NCI-H2029 (cell line): ENCODE measurements at regions not wholly inside any gene's neighbourhood (a gene's known extent, or its start where the extent isn't known, plus 50 kb on each side); places are given as distances from the start of the nearest gene placed in this dataset.
"Not testable (repeated sequence)": the region's sequence is repeated elsewhere in the genome, so short reads cannot be mapped to it uniquely, and the experiment has no call there.

Experiments
- DNase-seq: peaks from one replicate; lab custom pipeline; 2025; lab: John Stamatoyannopoulos, UW

DNA sequence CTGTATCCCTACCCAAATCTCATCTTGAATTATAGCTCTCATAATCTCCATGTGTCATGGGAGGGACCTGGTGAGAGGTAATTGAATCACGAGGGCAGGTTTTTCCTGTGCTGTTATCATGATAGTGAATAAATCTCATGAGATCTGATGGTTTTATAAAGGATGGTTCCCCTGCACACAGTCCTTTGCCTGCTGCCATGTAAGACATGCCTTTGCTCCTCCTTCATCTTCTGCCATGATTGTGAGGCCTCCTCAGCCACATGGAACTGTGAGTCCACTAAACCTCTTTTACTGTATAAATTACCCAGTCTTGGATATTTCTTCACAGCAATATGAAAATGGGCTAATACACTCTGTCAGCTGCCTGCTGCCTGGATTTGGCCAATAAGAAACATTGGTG is 133.8 kb upstream of the POU3F1 start:
- DNase-seq = not testable (repeated sequence)

DNA sequence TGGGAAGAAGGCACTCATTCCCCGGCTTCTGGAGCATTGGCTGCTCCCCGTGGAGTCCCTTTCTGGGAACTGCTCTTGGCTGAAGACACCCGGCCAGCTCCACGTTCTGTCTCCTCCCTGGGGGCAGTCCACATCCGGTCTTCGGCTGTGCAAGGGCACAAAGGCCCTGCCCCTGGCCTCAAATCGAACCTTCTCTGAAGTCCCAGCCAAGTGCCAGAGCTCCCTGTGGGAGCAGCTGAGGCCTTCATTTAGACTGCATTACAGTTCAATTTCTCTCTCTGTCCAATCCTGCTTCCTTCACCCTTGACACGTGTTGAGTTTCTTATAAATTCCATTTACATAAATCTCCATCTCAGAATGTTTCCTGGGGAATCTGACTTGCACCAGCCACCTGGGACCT is 132.9 kb upstream of the POU3F1 start:
- DNase-seq = no peak

DNA sequence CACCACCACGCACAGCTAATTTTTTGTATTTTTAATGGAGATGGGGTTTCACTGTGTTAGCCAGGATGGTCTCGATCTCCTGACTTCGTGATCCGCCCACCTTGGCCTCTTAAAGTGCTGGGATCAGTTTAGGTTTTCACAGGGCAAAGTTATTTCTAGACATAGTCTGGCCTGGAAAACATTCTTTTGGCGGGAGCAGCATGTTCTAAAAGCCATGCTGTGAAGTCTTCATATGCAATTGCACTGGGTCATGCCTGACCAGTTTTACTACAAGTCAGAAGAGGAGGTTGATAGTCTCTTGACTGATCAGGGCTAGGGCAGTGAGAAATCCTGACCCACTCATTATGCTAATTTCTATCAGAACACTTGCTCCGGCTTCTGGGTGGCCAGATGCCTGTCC is 131.6 kb upstream of the POU3F1 start:
- no peak for DNase-seq

DNA sequence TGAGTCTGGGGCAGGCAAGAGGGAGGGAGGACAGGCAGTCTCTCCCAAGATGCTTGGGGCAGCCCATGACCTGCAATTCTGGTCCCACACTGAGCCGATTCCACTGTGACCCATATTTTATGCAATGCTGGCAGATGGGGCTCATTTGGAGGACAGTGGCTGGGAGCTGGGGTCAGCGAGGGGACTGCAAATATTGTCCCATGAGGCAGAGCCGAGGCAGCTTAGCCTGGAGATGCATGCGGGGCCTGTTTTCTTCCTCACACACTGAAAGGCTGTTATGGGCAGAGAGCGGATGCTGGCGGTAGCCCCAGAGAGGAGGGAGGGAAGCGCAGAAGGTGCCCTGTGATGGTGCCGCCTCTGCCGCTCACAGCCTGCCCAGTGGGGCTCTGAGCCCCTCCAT is 128.5 kb upstream of the POU3F1 start:
- DNase-seq = no peak

DNA sequence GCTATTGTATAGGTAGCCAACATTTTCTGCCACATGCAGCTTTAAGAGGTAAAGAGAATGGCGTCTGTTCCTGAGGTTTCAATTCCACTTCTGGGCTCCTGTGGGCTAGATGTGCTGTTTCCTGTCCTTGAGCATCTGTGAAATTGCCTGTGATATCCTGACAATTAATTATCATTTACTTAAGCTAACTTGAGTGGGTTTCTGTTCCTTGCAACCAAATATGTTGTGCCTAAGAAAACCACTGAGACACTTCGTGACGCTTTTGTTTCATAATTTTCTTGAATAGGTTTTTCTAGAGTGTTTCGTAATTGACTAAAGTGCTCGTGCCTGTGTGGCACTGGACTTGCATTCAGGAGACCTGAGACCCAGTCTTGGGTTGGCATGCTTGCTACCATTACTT is 127.3 kb upstream of the POU3F1 start:
- DNase-seq = no peak

DNA sequence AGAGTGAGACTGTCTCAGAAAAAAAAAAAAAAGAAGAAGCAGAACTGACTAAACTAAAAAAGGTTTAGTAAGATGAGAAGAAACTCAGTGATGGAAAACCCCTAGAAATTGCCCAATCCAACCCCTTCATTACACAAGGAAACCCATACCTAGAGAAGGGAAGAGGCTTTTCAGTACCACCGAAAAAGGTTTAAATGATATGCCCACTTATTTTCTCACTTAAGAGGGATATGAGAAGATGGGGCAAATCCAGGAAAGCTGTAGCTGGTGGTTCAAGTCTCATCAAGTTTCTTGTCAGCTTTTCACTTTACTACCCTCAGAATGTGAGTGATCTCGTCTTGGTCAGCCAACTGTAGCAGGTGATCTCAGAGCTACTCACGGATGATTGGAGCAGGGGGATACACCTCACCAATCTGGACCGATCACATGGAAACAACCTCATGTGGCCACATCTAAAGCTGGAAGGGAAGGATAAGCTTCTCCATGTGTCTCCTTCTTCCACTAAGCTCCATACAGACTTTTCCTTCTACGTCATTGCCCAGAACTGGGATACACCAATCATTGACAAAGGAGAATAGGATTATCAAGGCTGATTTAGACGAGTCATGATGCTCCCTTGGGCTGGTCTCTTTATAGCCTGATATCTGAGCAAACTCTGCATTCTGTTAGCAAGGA is 126.7 kb upstream of the POU3F1 start:
- no peak for DNase-seq

DNA sequence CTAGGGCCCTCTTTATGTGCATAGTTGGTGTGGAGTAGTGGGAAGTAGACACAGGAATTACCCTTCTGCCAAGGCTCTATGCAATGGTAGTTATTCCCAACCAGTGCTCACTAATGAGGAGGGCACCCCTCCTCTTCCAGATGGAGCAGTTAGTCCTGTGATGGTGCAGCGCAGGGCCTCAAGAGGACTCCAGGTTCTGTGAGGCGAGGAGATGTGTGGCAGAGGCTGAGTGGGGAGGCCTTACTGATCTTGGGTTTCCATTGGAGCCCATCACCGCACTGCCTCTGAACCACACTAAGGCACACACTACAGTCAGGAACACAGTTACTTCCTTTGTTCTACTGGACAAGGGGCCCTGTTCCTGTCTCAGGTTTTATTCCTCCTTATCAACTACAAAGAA is 122.5 kb upstream of the POU3F1 start:
- no peak for DNase-seq

DNA sequence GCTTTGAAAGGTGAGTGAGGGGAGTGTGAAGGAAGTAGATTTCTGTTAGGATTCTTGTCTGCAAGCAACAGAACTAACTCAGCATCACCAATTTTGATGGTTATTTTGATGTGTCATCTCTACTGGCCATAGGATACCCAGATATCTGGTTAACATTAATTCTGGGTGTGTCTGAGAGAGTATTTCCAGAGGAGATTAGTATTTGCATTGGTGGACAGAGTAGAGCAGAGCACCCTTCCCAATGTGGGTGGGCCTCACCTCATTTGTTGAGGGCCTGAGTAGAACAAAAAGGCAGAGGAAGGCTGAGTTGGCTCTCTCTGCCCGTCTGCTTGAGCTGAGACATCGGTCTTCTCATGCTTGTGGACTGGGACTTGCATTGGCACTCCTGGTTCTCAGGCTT is 121.8 kb upstream of the POU3F1 start:
- no peak for DNase-seq

DNA sequence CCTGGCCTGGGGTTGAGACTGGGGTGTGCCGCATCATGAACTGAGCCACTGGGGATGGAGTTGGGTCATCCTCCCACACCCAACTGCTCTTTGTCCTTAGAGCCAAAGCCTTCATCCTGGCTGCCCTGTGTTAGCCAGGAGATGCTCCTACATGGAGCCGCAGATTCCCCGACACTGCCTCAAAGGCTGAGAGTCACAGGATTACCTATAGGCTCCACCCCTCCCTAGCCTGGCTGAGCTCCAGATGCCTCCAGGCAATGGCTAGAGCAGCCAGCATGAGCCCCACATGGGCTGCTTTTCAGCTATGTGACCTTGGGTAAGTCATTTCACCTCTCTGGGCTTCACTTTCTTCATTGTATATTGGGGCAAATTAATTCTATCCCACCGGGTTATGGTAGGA is 119.9 kb upstream of the POU3F1 start:
- DNase-seq = no peak

DNA sequence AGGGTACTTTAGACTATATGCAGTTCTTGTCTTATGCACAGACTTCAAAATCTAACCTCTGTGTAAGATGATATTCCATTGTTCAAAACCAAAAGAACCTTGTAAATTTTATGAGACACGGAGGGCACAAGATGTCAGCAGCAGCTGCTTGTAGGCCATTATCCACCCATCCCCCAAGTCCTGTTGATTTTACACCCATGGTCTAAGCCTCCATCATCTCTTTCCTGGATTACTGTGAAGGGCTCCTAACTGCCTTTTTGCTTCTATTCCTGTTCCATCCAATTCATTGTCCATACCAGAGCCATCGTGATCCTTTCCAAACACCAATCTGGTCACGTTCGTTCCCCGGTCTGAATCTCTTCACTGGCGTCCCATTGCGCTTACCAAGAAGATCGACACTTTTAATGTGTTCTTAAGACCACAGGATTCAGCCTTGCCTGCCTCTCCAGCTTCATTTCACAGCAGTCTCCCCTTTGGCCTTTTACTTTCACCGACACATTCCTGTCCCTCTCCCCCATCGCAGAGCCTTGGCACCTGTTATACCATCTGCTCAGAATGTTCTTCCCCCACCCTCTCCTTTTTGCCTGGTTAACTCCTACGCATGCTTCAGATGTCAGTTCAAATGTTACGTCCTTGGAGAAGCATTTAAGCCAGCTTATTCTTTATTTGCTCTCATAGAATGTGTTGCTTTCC is 107.3 kb upstream of the POU3F1 start:
- peak; percentile 68 for DNase-seq

DNA sequence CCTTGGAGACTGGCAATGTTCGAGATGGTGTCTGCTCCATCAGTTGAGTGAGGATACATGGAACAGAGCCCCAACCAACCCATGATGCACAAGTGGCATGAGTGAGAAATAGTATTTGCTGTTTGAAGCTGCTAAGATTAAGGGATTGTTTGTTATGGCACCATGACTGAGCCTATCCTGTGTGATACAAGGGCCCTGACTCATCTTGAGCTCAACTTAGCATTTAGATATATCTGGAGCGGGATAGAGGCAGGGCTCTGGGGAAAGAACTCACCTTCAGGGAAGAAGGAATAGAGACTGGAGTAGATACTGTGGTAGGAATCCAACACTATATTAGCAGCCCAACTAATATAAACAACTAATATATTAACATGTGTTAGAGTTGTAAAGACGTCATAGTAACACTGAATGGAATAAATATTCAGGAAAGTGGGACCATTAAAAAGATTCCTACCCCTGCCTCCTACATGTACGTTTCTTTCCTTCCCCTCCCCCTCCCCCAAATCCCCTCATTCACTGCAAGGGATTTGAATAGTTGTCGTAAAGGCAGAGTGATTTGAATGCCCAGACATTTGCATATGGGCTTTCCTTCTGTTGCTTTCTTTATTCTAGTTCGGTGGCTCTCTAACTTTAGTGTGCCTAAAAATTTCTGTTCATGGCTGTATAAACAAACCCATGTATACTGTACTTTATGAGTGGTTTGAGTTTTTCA is 106.6 kb upstream of the POU3F1 start:
- no peak for DNase-seq

DNA sequence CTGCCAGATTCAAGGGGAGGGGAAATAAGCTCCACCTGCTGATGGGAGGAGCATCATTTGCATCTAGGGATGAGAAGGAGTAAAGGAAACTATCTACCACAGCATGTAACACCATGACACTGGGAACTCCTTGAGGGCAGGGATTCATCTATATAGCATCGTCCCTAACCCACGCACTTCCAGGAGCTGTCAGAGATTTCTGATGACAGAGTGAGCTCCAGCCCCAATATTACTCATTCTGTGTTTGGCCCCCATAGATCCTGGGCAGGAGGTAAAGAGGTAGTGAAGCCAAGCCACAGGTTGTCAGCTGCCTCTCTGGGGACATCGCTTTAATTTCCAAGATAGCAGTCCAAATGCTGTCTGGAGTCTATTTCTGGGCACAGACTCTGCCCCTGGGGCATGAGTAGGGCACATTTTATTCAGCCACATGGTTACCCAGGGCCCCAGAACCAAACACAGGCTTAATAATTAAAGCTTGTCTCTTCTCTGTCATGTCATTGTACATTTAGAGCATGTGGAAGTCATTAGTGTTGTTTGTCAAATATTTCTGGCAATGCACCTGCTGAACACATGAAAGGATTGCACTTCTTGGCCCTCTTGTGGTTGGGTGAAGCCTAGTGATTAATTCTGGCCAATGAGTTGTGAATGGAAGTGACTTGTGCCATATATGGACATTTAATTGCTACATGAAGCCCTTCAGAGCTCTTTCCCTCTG is 105.9 kb upstream of the POU3F1 start:
- DNase-seq = peak; percentile 100

DNA sequence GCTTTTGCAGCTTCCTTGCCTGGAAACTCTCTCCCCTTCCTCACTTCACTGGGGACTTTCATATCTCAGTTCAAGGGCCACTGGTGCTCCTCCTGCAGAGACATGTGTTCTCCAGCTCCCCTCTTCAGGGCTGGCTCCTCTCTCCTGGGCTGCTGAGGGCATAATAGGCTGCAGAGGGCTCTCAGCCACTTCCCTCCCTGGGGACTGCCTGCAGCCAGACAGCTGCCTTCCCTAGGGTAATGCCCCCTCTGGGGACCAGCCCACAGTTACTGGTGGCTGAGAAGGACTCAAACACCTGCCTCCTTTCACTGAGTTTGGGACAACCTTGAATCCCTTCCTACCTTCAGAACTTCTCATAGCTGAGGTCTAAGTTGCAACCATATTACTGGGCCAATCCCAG is 104.8 kb upstream of the POU3F1 start:
- DNase-seq = peak; percentile 82

DNA sequence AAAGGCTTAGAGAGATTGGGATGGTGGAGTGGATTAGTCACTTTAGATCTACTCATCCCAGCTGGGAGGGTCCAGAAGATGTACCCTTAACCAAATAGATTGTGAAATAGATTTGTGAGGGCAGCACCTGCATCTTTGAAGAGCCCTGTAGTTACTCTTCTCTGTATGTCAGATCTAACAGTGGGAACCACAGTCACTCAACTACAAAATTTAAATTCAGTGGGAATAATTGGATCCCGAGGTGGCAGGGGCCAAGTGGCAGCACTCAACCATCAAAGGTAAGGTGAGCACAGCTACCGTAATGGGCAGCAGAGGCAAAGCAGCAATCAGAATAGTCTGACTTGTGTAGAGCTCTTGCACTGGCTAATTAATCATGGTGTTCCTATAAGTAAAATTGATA is 99.5 kb upstream of the POU3F1 start:
- DNase-seq = not testable (repeated sequence)

DNA sequence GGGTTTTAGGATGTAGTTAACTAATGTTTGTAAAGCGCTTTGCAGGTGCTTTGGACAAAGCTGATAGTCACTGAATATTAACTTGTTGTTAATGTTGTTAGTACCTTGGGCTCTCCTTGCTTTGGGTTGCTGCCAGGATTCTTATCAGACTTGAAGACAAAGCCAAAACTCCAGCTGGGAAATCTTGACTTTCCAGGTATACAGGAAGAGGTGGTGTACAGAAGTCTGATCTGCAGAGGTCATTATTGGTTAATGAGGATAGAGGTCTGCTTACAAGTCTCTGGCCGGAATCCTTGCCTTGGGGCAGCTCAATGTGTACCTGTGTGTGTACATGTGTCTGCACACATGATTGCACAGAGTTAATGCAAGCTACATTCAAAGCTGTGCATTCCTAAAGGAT is 96.0 kb upstream of the POU3F1 start:
- DNase-seq = no peak

DNA sequence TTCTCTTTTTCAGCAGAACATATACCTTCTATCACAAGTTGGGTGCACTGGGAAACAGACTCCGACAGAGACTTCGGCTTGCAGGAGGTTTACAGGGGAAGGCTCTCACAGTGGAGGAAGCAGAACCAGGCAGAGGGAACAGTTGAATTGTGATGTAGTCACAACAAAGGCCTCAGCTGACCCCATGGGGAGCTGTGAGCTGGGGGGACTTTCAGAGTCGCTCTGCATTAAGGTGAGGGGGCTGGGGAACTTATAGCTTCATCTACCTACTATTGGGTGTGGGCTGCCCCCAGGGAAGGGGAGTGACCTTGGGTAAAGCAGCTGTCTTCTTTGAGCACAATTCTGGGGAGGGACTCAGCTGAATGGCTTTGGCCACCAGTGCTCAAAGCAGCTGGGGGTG is 94.9 kb upstream of the POU3F1 start:
- DNase-seq = no peak

DNA sequence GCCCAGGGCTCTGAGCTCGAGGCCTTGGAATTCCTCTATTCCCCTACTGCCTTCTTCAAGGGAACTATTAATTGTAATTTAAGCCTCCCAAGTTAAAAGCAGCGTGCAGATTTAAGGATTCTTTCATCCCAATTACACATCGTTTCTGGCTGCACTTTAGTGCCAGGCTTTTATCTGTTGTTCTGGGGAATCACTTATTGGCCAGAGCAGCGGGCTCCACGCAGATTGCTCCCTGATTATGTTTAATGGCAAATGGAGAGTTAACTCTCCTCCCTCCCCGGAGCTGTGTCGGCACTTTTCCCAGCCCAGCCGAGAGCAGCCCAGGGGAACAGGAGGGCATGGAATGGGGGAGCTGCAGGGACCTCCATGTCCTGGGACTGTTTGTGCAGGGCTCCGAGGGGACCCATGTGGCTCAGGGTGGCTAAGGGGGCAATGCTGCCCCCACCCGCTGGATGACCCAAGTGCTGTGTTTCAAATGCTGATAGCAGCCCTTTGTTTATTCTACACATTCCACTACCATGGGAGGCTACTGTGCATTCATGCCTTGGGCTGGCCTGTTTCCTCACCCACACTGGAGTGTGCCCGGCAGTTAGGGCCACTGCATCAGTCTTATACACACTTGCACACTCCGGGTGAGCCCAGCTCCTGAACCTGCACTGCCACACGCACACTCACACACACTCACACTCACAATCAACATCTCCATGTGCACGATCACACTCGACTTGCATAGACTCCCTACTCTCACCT is 93.3 kb upstream of the POU3F1 start:
- no peak for DNase-seq

DNA sequence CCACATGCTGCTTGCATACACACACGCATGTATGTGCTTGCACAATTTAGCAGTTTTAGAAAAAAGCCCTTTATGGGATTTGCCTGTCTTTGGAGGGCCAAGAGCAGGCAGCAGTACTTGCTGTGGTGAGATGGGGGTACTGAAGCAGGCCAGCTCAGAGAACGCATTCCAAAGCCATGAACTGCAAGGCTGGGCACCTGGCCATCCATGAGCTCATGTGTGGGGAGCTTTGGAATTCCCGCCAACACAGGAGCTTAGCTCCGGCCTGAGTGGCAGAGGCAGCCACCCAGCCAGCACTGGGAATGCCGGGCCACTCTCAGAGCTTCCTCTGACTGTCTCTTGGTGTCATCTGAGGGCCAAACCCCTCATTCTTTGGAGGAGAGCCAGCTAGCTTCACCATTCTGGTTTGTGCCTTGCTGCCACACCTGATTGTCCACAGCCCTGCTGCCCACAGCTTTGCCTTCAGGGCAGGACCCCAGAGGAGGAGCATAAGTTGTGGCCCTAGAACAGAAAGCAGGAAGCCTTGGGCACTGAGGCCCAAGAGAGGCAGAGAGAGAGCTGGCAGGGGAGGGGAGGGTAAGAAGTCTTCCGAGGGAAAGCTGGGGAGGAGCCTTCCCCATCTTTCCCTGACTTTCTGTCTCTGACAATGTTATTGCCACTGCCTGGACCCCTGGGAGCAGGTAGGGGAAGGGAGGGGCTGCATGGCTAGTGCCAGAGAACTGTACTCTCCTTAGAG is 92.1 kb upstream of the POU3F1 start:
- DNase-seq = peak; percentile 100

DNA sequence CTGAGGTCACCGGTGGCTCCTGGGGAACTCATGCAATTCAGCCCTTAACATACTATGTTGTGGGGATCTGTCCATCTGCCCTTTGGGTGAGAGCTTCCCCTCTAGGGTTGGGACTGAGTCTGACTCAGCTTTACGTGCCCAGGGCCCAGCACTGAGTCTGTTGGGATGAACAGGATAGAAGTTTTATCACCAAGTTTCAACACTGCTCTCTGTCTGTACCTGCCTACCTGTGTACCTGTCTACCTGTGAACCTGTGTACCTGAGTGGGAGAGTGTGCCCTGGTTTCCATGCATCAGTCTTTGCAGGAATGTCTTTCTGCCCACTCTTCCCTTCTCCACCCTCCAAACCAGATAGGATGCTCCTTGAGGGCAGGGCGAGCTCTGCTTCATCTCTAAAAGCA is 90.6 kb upstream of the POU3F1 start:
- no peak for DNase-seq

DNA sequence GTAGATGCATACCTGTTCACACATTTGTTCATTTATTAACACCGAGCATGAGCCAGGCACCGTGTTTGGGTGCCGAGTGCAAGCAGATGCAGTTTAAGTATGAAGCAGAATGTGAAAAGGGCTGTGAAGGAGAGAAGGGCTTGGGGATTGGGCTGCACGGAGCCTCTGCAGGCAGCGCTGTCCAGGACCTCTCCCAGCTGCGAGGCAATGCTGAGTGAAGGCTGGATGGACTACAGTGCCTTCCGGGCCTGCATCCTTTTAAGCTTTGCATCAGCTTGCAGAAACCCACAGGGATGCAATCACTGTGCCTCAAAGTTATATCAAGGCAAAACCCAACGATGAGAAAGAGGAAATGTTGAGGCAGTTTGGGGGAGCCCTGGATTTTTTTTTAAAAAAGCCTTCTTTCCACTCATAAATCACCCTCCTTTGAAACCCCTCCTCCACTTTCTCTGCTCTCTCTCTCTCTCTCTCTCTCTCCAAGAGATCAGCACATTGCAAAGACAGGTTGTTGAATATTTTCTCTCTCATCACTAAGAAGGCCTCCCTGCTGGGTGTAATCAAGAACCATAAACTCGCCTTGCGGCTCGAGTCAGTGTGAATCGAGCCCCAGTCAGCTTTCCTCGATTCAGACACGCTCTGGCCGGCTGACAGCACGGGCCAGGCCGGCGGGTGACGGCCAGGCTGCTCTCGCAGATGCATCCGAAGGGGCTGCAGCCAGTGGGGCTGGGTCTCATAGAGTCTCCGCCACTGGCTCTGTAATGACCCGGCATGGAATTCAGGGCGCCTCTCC is 89.2 kb upstream of the POU3F1 start:
- DNase-seq = no peak
